SK-N-MC (cell line): ENCODE measurements at regions not wholly inside any gene's neighbourhood (a gene's known extent, or its start where the extent isn't known, plus 50 kb on each side); places are given as distances from the start of the nearest gene placed in this dataset.

ENCODE experiments used
- EZH2 ChIP-seq: fragments of 200-600 bp; sonication (generic); IDR thresholded peaks from one replicate; pipeline ENCODE4 v1.6.1; 2017; ENCODE audit warnings: antibody characterized with exemption
- POLR2AphosphoS5 ChIP-seq: IDR thresholded peaks from 2 replicates; pipeline ENCODE4 v1.6.1; 2012; ENCODE audit warnings: mild to moderate bottlenecking, low read depth, low read length, borderline replicate concordance

- TF ChIP-seq EZH2, result no peak
- TF ChIP-seq POLR2AphosphoS5, result no peak
Observed at GRCh38 chr5:116881921-116882531, 307.4 kb upstream of the SEMA6A start.
